IPS-NIHi11 (cell line): ENCODE measurements at regions not wholly inside any gene's neighbourhood (a gene's known extent, or its start where the extent isn't known, plus 50 kb on each side); places are given as distances from the start of the nearest gene placed in this dataset.

Source experiments
- DNase-seq: peaks from one replicate; pipeline ENCODE4 v3.0.0; 2012; ENCODE audit warnings: mixed read lengths, low spot score

GRCh38 chr12:105992849-105993740 lies 145.7 kb downstream of the NUAK1 start:
- DNase-seq, result peak; percentile 34

- no peak for DNase-seq
Measured at GRCh38 chr12:105993766-105994555, 144.8 kb downstream of the NUAK1 start.

- no peak for DNase-seq
Measured at GRCh38 chr12:105995961-105996431, 142.8 kb downstream of the NUAK1 start.

GRCh38 chr12:105998561-105998960 lies 140.2 kb downstream of the NUAK1 start:
- no peak for DNase-seq

GRCh38 chr12:106000382-106001104 lies 138.2 kb downstream of the NUAK1 start:
- DNase-seq, result no peak

- DNase-seq, result no peak
Measured at GRCh38 chr12:106001105-106001836, 137.5 kb downstream of the NUAK1 start.

GRCh38 chr12:106001837-106002218 lies 136.9 kb downstream of the NUAK1 start:
- no peak for DNase-seq

GRCh38 chr12:106003297-106003696 lies 135.5 kb downstream of the NUAK1 start:
- DNase-seq, result no peak

- no peak for DNase-seq
Measured at GRCh38 chr12:106004289-106004688, 134.5 kb downstream of the NUAK1 start.

- DNase-seq, result no peak
Measured at GRCh38 chr12:106006382-106006781, 132.4 kb downstream of the NUAK1 start.

GRCh38 chr12:106006940-106007339 lies 131.8 kb downstream of the NUAK1 start:
- DNase-seq, result no peak

GRCh38 chr12:106010741-106011140 lies 128.0 kb downstream of the NUAK1 start:
- DNase-seq, result no peak
